Kidney (tissue), 13 donors: ENCODE measurements at regions not wholly inside any gene's neighbourhood (a gene's known extent, or its start where the extent isn't known, plus 50 kb on each side); places are given as distances from the start of the nearest gene placed in this dataset.

Source experiments
- DNase-seq, 5 donors: peaks; one replicate each; pipeline ENCODE4 v3.0.0-alpha.2; 2013 to 2020
- FAIRE-seq: peaks from 2 replicates; lab custom pipeline; 2012; peaks lifted over from hg19 to GRCh38; lab: Jason Lieb, UNC
- H3K27ac ChIP-seq, 2 donors: one replicate each; pipeline ENCODE4 v1.7.0; 2013; ENCODE audit warnings: low read depth in 2 of 2, low read length in 2 of 2, inconsistent platforms in 1 of 2
- H3K27me3 ChIP-seq: one replicate; pipeline ENCODE4 v1.7.1; 2013; ENCODE audit warnings: low read length, inconsistent platforms; ENCODE audit not compliant: control insufficient read depth, insufficient read depth
- H3K36me3 ChIP-seq, 3 donors: one replicate each; pipeline versions ENCODE4 v1.7.0 to v1.7.1; 2013; ENCODE audit warnings: low read length in 3 of 3, control low read depth in 1 of 3, inconsistent platforms in 1 of 3; ENCODE audit not compliant: insufficient read depth in 3 of 3, control insufficient read depth in 2 of 3
- H3K4me1 ChIP-seq, 3 donors: one replicate each; pipeline versions ENCODE4 v1.7.0 to v1.7.1; 2013; ENCODE audit warnings: low read length in 3 of 3, inconsistent platforms in 1 of 3, low read depth in 1 of 3; ENCODE audit not compliant: control insufficient read depth in 2 of 3, insufficient read depth in 2 of 3
- H3K4me3 ChIP-seq, 3 donors: one replicate each; pipeline versions ENCODE4 v1.7.0 to v1.8.1; 2013; ENCODE audit warnings: low read length in 3 of 3, control low read depth in 1 of 3, inconsistent platforms in 1 of 3
- H3K9ac ChIP-seq, 3 donors: one replicate each; pipeline versions ENCODE4 v1.7.0 to v1.7.1; 2013; ENCODE audit warnings: low read length in 3 of 3, control low read depth in 1 of 3, inconsistent platforms in 1 of 3
- H3K9me3 ChIP-seq, 3 donors: one replicate each; pipeline versions ENCODE4 v1.7.0 to v1.7.1; 2013; ENCODE audit warnings: low read length in 3 of 3, control low read depth in 1 of 3, inconsistent platforms in 1 of 3; ENCODE audit not compliant: control insufficient read depth in 2 of 3, insufficient read depth in 1 of 3
- intact Hi-C: fragments of 100-400 bp; cut with DNase I; formaldehyde crosslinking; loops from one replicate; pipeline ENCODE4 v1.11.1; 2022
- TF ChIP-seq, protein P1 (sequence below): IDR thresholded peaks from 3 replicates; pipeline ENCODE4 v1.5.1; 2012; ENCODE audit warnings: mild to moderate bottlenecking, moderate library complexity, borderline replicate concordance; ENCODE audit not compliant: insufficient read depth; ENCODE audit errors: extremely low read depth
- donor health status: control.
- donor health status: control.
- donor health status: control.
- donor health status: control.
- donor health status: control.
- donor health status: DM: yes; HTN: yes; CAD: no.
- donor health status: Normal renal cell carcinoma (clear cell type).

DNA sequence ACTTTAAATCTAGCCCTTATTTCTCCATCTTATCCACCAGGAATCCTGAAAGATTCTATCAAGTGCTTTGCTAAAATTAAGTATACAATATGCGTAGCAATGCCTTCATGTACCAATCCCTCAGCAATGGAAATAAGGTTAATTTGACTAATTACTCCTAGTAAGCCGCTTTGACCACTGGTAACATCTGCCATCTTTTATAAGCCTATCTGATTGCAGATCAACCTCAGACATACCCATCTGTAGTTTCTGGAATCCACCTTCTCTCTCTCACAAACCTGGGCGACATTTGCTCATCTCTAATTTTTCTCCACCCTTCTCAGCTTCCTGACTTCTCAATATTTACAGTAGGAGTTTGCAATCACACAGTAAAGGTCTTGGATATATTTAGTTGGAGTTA, 138.8 kb upstream of the CRHR1 start:
- intact Hi-C loops, result no loop called here
- Histone ChIP-seq H3K27me3 (no peaks in the 10 kb centered on the region), H3K9me3 (no peaks in the 10 kb centered on the region), H3K9ac (no peak overlapping the region), H3K36me3 (no peaks in the 10 kb centered on the region), H3K4me3 (no peak overlapping the region), H3K27ac (no peak overlapping the region), H3K4me1 (no peaks in the 10 kb centered on the region)
- TF ChIP-seq, protein P1, sequence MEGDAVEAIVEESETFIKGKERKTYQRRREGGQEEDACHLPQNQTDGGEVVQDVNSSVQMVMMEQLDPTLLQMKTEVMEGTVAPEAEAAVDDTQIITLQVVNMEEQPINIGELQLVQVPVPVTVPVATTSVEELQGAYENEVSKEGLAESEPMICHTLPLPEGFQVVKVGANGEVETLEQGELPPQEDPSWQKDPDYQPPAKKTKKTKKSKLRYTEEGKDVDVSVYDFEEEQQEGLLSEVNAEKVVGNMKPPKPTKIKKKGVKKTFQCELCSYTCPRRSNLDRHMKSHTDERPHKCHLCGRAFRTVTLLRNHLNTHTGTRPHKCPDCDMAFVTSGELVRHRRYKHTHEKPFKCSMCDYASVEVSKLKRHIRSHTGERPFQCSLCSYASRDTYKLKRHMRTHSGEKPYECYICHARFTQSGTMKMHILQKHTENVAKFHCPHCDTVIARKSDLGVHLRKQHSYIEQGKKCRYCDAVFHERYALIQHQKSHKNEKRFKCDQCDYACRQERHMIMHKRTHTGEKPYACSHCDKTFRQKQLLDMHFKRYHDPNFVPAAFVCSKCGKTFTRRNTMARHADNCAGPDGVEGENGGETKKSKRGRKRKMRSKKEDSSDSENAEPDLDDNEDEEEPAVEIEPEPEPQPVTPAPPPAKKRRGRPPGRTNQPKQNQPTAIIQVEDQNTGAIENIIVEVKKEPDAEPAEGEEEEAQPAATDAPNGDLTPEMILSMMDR, result no peak
- FAIRE-seq (no peak), DNase-seq (no peak)

DNA sequence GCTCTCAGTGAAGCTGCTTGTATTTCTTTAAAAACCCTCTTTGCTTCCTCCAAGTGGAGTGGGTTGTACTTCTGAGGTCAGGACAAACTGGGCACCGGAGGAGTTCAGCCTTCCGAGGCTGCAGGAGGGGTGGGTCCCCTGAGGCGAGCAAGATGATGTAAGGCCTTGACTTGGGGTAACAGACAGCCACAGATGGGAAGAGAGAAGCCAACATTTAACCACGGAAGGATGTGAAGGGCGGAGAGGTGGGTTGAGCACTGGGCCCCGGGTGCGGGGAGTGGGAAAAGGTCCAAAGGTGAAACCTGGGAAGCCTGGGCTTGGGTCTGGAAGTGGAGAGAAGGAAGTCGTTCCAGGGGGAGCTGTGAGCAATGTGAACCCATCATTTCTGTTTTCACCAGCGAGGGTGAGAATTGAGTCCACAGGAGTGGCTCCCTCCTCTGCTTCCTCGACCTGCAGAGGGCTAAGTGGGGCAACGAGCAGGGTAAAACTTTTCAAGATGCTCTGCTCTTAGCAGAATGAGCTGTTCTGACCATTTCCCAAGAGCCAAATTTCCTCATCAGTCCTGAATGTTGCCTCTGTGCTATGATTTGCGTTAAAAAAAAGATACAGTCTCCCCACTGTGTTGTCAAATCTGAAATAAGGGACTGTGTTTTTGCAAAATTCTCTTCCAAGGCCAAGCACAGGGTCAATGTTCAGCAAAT, 137.7 kb upstream of the CRHR1 start:
- Histone ChIP-seq H3K27ac (no peak overlapping the region), H3K9me3 (no peaks in the 10 kb centered on the region), H3K9ac (no peak overlapping the region), H3K4me3 (no peak overlapping the region), H3K4me1 (no peaks in the 10 kb centered on the region), H3K36me3 (no peaks in the 10 kb centered on the region), H3K27me3 (no peaks in the 10 kb centered on the region)
- FAIRE-seq, result no peak
- DNase-seq, result no peak
- intact Hi-C loops, result no loop called here
- TF ChIP-seq, protein P1, result no peak

DNA sequence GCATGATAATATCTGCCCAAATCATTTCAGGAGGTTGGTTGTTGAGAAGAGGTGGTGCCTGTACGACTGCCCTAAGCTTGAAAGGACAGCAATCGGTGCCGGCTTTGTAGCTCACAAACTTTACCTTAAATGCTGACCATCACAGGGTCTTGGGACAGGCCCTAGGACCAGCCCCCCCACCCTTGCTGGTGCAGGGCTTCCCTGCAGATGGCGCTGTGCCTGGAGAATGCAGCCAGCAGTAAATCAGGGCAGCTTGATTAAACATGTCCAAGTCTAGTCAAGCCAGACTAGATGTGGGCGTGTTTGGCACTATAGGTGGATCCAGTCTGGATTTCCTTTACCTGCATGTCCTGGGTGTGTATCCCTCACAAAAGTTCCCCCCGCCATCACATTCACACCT, 135.5 kb upstream of the CRHR1 start:
- DNase-seq (peak in 2 of 5 donors; percentile 11 to 14), FAIRE-seq (no peak)
- H3K36me3 ChIP-seq, result no peaks in the 10 kb centered on the region
- H3K27me3 ChIP-seq, result no peaks in the 10 kb centered on the region
- H3K4me3 ChIP-seq, result no peak overlapping the region
- TF ChIP-seq, protein P1, result no peak
- H3K9me3 ChIP-seq, result no peaks in the 10 kb centered on the region
- no peak overlapping the region for H3K9ac ChIP-seq
- no peak overlapping the region for H3K27ac ChIP-seq
- intact Hi-C loops, result no loop called here
- no peaks in the 10 kb centered on the region for H3K4me1 ChIP-seq

DNA sequence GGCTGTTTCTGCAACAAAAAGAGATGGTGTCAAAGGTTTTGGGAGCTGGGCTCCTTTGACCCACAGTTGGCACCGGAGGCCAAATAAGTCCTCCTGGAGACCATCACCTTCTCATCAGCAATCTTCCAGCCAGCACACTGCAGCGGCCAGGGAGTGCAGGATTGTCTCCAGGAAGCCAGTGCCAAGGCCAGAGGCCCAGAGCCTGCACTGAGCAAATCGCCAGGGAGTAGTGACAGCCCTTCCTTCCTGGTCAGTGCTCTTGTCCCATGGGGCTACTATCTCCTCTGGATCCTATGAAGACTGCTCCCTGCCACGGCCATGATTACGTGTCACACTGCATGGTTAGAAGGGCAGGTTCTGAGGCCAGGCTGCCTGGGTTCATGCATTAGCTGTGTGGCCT, 134.3 kb upstream of the CRHR1 start:
- H3K36me3 ChIP-seq, result no peaks in the 10 kb centered on the region
- TF ChIP-seq, protein P1, result no peak
- intact Hi-C loops, result no loop called here
- DNase-seq, result no peak
- H3K27me3 ChIP-seq, result no peaks in the 10 kb centered on the region
- H3K9ac ChIP-seq, result no peak overlapping the region
- H3K4me3 ChIP-seq, result no peak overlapping the region
- H3K9me3 ChIP-seq, result no peaks in the 10 kb centered on the region
- FAIRE-seq, result no peak
- H3K27ac ChIP-seq, result no peak overlapping the region
- no peaks in the 10 kb centered on the region for H3K4me1 ChIP-seq
